GM12878 (cell line): ENCODE measurements at regions not wholly inside any gene's neighbourhood (a gene's known extent, or its start where the extent isn't known, plus 50 kb on each side); places are given as distances from the start of the nearest gene placed in this dataset.
A peak's percentile ranks its signal among the peaks of the same experiment; 100 is the strongest.
"Not testable (repeated sequence)": the region's sequence is repeated elsewhere in the genome, so short reads cannot be mapped to it uniquely, and the experiment has no call there.

ENCODE experiments used
- ATAC-seq: fragments of 200-7000 bp; cut with Tn5 transposase; 3 replicates; pipeline ENCODE4 v1.9.1; 2020; ENCODE audit warnings: mild to moderate bottlenecking, moderate library complexity
- BruUV-seq: library from RNA; stranded (reverse); fragments of 400-500 nt; replicated peaks from 2 replicates; lab custom pipeline; 2021; lab: Mats Ljungman, UMichigan
- CTCF ChIA-PET: fragments of 300-600 bp; sonication (Branson Sonifier 250); formaldehyde crosslinking; extraction: SDS; loops from one replicate; lab custom pipeline; 2021; ENCODE audit warnings: inconsistent platforms; lab: Yijun Ruan, JAX
- POLR2A ChIA-PET: fragments of 350-600 bp; formaldehyde crosslinking; extraction: SDS; loops from one replicate; lab custom pipeline; 2021; ENCODE audit warnings: inconsistent platforms; lab: Charles Lee
- RAD21 ChIA-PET: fragments of 300-600 bp; sonication (Branson Sonifier 250); formaldehyde crosslinking; loops from one replicate; lab custom pipeline; 2023; ENCODE audit warnings: antibody characterized with exemption; ENCODE audit not compliant: unreplicated experiment; lab: Charles Lee
- SMC1A ChIA-PET: fragments of 300-600 bp; sonication (Branson Sonifier 250); formaldehyde crosslinking; loops from one replicate; lab custom pipeline; 2023; ENCODE audit not compliant: unreplicated experiment, uncharacterized antibody; lab: Charles Lee
- DNase-seq: peaks from one replicate; pipeline ENCODE4 v3.0.0-alpha.2; 2011; ENCODE audit warnings: low read depth, low spot score
- FAIRE-seq: peaks from 3 replicates; lab custom pipeline; 2011; peaks lifted over from hg19 to GRCh38; lab: Jason Lieb, UNC
- H2AFZ ChIP-seq: 2 replicates; pipeline ENCODE4 v1.6.0; 2011; ENCODE audit warnings: low read depth, low read length, control low read depth; ENCODE audit not compliant: control insufficient read depth
- H3K27ac ChIP-seq: 2 replicates; pipeline ENCODE4 v1.5.1; 2011; ENCODE audit warnings: control low read depth; ENCODE audit not compliant: control insufficient read depth, insufficient read depth
- H3K27me3 ChIP-seq, 2 experiments: replicated peaks in 1 of 2; 2 replicates each; pipeline versions ENCODE4 v1.6.0 to v1.6.1; 2011; ENCODE audit warnings: low read length in 1 of 2; ENCODE audit not compliant: control insufficient read depth in 2 of 2, insufficient read depth in 2 of 2
- H3K36me3 ChIP-seq, 2 experiments: 2 replicates each; pipeline ENCODE4 v1.5.1; 2011; ENCODE audit warnings: low read length in 1 of 2; ENCODE audit not compliant: control insufficient read depth in 2 of 2, insufficient read depth in 2 of 2
- H3K4me1 ChIP-seq: 2 replicates; pipeline ENCODE4 v1.6.1; 2011; ENCODE audit warnings: mild to moderate bottlenecking, low read length, moderate library complexity, mixed read lengths; ENCODE audit not compliant: control insufficient read depth, insufficient read depth
- H3K4me2 ChIP-seq: 2 replicates; pipeline ENCODE4 v1.6.0; 2011; ENCODE audit warnings: control low read depth; ENCODE audit not compliant: control insufficient read depth, insufficient read depth
- H3K4me3 ChIP-seq: fragments of 200-600 bp; sonication (generic); 2 replicates; pipeline ENCODE4 v1.5.1; 2016
- H3K79me2 ChIP-seq: 2 replicates; pipeline ENCODE4 v1.6.0; 2011; ENCODE audit warnings: low read length; ENCODE audit not compliant: control insufficient read depth, insufficient read depth
- H3K9ac ChIP-seq: 2 replicates; pipeline ENCODE4 v1.8.0; 2011; ENCODE audit warnings: low read length, control low read depth, mixed read lengths; ENCODE audit not compliant: control insufficient read depth, insufficient read depth
- H3K9me3 ChIP-seq: replicated peaks from 3 replicates; pipeline ENCODE4 v1.5.1; 2011; ENCODE audit warnings: mild to moderate bottlenecking, low read length; ENCODE audit not compliant: control insufficient read depth, insufficient read depth
- H4K20me1 ChIP-seq: 2 replicates; pipeline ENCODE4 v1.6.0; 2011; ENCODE audit not compliant: control insufficient read depth, insufficient read depth
- CBFB ChIP-seq: IDR thresholded peaks from 2 replicates; pipeline ENCODE4 v1.6.1; 2016; ENCODE audit warnings: antibody characterized with exemption, low read depth
- CHD4 ChIP-seq: fragments of 200-600 bp; sonication (generic); IDR thresholded peaks from 2 replicates; pipeline ENCODE4 v1.6.1; 2016; ENCODE audit warnings: mild to moderate bottlenecking
- CREB1 ChIP-seq: IDR thresholded peaks from 2 replicates; pipeline ENCODE4 v1.6.1; 2012; ENCODE audit warnings: low read depth, mild to moderate bottlenecking, inconsistent platforms
- GATAD2B ChIP-seq: fragments of 450-650 bp; conservative IDR thresholded peaks from 2 replicates; pipeline ENCODE4 v1.6.1; 2017; ENCODE audit warnings: low read depth, mild to moderate bottlenecking, moderate library complexity
- HDGF ChIP-seq: fragments of 450-650 bp; IDR thresholded peaks from 2 replicates; pipeline ENCODE4 v1.6.1; 2016; ENCODE audit warnings: antibody characterized with exemption
- JUNB ChIP-seq: IDR thresholded peaks from 2 replicates; pipeline ENCODE4 v1.6.1; 2016; ENCODE audit warnings: antibody characterized with exemption, mild to moderate bottlenecking
- MEF2A ChIP-seq: IDR thresholded peaks from 2 replicates; pipeline ENCODE4 v1.6.1; 2011; ENCODE audit warnings: low read depth, mild to moderate bottlenecking, low read length, moderate library complexity; ENCODE audit not compliant: insufficient read depth
- NFXL1 ChIP-seq: fragments of 450-650 bp; IDR thresholded peaks from 2 replicates; pipeline ENCODE4 v1.6.1; 2017; ENCODE audit warnings: antibody characterized with exemption, mild to moderate bottlenecking, borderline replicate concordance
- RB1 ChIP-seq: fragments of 450-650 bp; formaldehyde crosslinking; IDR thresholded peaks from 2 replicates; pipeline ENCODE4 v1.6.1; 2017; ENCODE audit warnings: mild to moderate bottlenecking, borderline replicate concordance
- TARDBP ChIP-seq: IDR thresholded peaks from 2 replicates; pipeline ENCODE4 v1.6.1; 2016; ENCODE audit warnings: borderline replicate concordance
- TCF3 ChIP-seq: IDR thresholded peaks from 2 replicates; pipeline ENCODE4 v1.6.1; 2012; ENCODE audit warnings: low read depth, mild to moderate bottlenecking, low read length, borderline replicate concordance; ENCODE audit not compliant: insufficient read depth
- WGBS: methylation state at CpG from one replicate; pipeline ENCODE4 v1.1.6; 2016; ENCODE audit warnings: low lambda C conversion rate; ENCODE audit not compliant: insufficient replicate concordance, insufficient coverage; ENCODE audit errors: missing lambda C conversion rate; 5-methylcytosine and 5-hydroxymethylcytosine counted together
- in situ Hi-C: fragments of 300-500 bp; cut with MboI; formaldehyde crosslinking; loops from 9 replicates; pipeline ENCODE4 v1.14.3; 2018; ENCODE audit warnings: mixed read lengths
- intact Hi-C: fragments of 100-400 bp; cut with micrococcal nuclease; formaldehyde crosslinking; loops from one replicate; pipeline ENCODE4 v1.14.2; 2022; ENCODE audit not compliant: unreplicated experiment

DNA sequence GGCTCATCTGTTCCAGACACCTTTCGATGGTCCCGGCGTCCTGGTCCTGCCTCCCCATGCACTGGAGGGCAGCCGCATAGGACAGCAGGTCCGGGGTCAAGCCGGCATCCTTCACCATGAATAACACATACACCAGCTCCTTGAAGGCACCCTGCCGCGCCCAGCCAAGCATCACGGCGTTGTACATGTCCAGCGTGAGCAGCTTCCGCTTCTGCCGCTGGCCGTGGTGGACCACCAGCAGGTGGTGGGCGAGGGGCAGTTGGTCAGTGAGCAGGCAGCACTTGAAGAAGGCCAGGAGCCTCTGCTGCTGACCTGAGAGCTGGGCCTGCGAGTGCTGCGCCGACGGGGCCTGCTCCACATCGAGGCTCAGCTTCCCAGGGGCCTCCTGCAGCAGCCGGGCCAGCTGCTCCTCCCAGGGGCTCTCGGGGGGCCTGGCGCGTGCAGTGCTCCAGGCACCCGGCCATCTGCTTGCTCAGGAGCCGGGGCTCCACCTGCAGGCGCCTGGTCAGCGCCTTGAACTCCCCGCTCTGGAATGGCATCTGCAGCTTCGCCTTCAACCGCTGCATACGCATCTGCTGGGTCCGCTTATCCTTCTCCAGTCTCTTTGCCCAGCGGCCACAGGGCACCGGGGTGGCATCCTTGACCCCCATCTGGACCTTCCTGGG lies 74.7 kb upstream of the MED13 start:
- CTCF ChIA-PET, RAD21 ChIA-PET, H3K27me3 ChIP-seq, H3K4me1 ChIP-seq, intact Hi-C loops, H3K4me3 ChIP-seq, FAIRE-seq, in situ Hi-C loops, DNase-seq, BruUV-seq, POLR2A ChIA-PET, H3K4me2 ChIP-seq, H3K9ac ChIP-seq, H3K27ac ChIP-seq, H2AFZ ChIP-seq, SMC1A ChIA-PET, H4K20me1 ChIP-seq, H3K36me3 ChIP-seq, H3K9me3 ChIP-seq, ATAC-seq, H3K79me2 ChIP-seq: not testable (repeated sequence)
- 75% methylated on average over 31 of the region's 35 CpGs for WGBS

DNA sequence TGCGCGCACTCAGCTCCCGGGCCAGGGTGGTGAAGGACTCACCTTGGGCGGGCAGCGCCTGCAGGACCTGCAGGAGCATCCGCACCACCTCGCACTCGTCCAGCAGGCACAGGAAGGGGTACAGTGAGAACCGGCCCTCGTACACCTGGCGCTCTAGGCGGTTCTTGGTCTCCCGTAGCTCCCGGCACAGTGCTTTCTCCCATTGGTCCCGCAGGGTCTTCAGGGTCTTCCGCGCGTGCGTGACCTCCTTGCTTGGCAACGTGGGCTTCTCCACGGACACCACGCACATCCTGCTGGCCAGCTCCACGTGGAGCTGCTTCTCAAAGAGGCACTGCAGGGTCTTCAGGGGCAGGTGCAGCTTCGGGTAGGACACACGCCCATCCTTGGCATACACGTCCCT lies 74.1 kb upstream of the MED13 start:
- POLR2A ChIA-PET: no interaction called here
- no peak for ATAC-seq

DNA sequence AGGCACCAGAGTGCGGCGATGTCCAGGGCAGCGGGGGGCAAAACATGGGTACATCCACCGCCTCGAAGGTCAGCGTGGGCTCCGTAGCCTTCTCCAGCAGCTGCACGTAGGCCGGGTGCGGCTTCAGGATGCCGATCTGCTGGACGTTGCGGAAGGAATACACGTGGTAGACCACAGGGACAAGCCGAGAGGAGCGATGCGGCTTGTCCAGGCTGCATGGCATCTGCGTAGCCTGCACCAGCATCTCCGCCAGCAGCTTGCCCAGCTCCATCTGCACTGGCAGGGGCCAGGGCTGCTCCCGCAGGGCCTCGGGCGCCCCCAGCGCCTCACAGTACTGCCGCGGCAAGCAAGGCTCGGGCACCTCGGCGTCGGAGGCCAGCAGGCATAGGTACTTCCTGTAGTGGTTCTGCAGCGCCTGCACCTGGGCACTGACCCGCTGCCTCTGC lies 73.6 kb upstream of the MED13 start:
- H4K20me1 ChIP-seq, H3K36me3 ChIP-seq, H3K4me1 ChIP-seq, SMC1A ChIA-PET, in situ Hi-C loops, H3K27me3 ChIP-seq, CTCF ChIA-PET, intact Hi-C loops, H3K9me3 ChIP-seq, H3K27ac ChIP-seq, H3K4me3 ChIP-seq, BruUV-seq, DNase-seq, H3K79me2 ChIP-seq, POLR2A ChIA-PET, H3K9ac ChIP-seq, RAD21 ChIA-PET, H2AFZ ChIP-seq, FAIRE-seq, ATAC-seq: not testable (repeated sequence)
- 46% methylated on average over 29 of the region's 31 CpGs for WGBS
- peak overlapping the region; percentile 30; the same call in 1 of the 2 replicates for H3K4me2 ChIP-seq

More for the DNA sequence above, 74.1 kb upstream of the MED13 start:
- no peaks in the 10 kb centered on the region; the same call in 2 of the 3 replicates for H3K9me3 ChIP-seq
- no peaks in the 10 kb centered on the region for H3K36me3 ChIP-seq
- intact Hi-C loops: no loop called here
- WGBS: 70% methylated on average over 26 of the region's 26 CpGs
- ChIA-PET SMC1A (no interaction called here), CTCF (no interaction called here), RAD21 (no interaction called here)
- no TSS peak for BruUV-seq
- H3K4me1 ChIP-seq: no peaks in the 10 kb centered on the region
- no peaks in the 10 kb centered on the region; a peak in 1 of 4 replicates for H3K27me3 ChIP-seq
- H3K4me2 ChIP-seq: no peak overlapping the region
- no peaks in the 10 kb centered on the region for H4K20me1 ChIP-seq
- no peaks in the 10 kb centered on the region for H3K79me2 ChIP-seq
- H3K27ac ChIP-seq: no peak overlapping the region
- no peak overlapping the region for H3K9ac ChIP-seq
- no peak for TF ChIP-seq HDGF
- no peak for TF ChIP-seq CHD4
- TF ChIP-seq JUNB: no peak
- TF ChIP-seq RB1: no peak
- TF ChIP-seq MEF2A: no peak
- TF ChIP-seq CBFB: no peak
- no peak for TF ChIP-seq NFXL1
- no peak for TF ChIP-seq CREB1
- TF ChIP-seq TCF3: no peak
- TF ChIP-seq TARDBP: no peak
- no peak for TF ChIP-seq GATAD2B
- FAIRE-seq (no peak), DNase-seq (no peak)
- no peak overlapping the region for H2AFZ ChIP-seq
- no peak overlapping the region for H3K4me3 ChIP-seq
- in situ Hi-C loops: no loop called here
